Parathyroid adenoma (tissue), 2 donors: ENCODE measurements at regions not wholly inside any gene's neighbourhood (a gene's known extent, or its start where the extent isn't known, plus 50 kb on each side); places are given as distances from the start of the nearest gene placed in this dataset.

Experiments
- H2AFZ ChIP-seq: fragments of 300-600 bp; sonication (generic); one replicate; pipeline ENCODE4 v1.7.0; 2017; ENCODE audit warnings: antibody characterized with exemption, mild to moderate bottlenecking
- H3K27ac ChIP-seq: fragments of 300-600 bp; sonication (generic); one replicate; pipeline ENCODE4 v1.7.0; 2017
- H3K27me3 ChIP-seq: fragments of 300-600 bp; sonication (generic); one replicate; pipeline ENCODE4 v1.7.0; 2017; ENCODE audit warnings: low read length; ENCODE audit not compliant: control insufficient read depth, insufficient read depth
- H3K36me3 ChIP-seq: fragments of 300-600 bp; sonication (generic); one replicate; pipeline ENCODE4 v1.7.0; 2017; ENCODE audit warnings: low read length; ENCODE audit not compliant: control insufficient read depth, insufficient read depth
- H3K4me1 ChIP-seq: fragments of 300-600 bp; sonication (generic); one replicate; pipeline ENCODE4 v1.7.0; 2017; ENCODE audit warnings: control low read depth
- H3K4me2 ChIP-seq: fragments of 300-600 bp; sonication (generic); one replicate; pipeline ENCODE4 v1.7.0; 2017; ENCODE audit warnings: low read length
- H3K4me3 ChIP-seq: fragments of 300-600 bp; sonication (generic); one replicate; pipeline ENCODE4 v1.7.0; 2017; ENCODE audit warnings: low read depth, low read length
- H3K79me2 ChIP-seq: fragments of 300-600 bp; sonication (generic); one replicate; pipeline ENCODE4 v1.7.0; 2017; ENCODE audit warnings: control low read depth
- H3K9ac ChIP-seq: fragments of 300-600 bp; sonication (generic); one replicate; pipeline ENCODE4 v1.7.0; 2017; ENCODE audit warnings: mild to moderate bottlenecking
- H3K9me3 ChIP-seq: fragments of 300-600 bp; sonication (generic); one replicate; pipeline ENCODE4 v1.7.0; 2017; ENCODE audit warnings: low read length; ENCODE audit not compliant: control insufficient read depth
- CTCF ChIP-seq: fragments of 300-600 bp; sonication (generic); IDR thresholded peaks from one replicate; pipeline ENCODE4 v1.7.0; 2017; ENCODE audit warnings: antibody characterized with exemption, mild to moderate bottlenecking
- donor health status: primary hyperparathyroidism.

DNA sequence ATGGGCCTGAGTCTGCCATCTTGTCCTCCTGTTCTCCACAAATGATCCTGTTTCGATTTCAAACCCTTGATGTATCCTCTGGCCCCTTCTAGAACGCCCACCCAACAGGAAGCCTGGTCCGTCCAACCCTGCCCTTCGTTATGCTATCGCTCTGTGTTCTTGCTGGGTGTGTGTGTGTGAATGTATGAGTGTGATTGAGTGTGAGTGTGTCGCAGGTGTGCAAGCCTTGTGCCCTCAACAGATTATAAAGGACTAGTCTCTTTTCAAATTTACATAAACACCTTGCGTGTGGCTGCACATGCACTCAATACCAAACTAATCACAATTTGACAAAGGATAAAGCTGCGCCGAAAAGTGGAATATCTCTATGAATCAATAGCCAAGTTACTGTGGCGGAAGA is 149.5 kb upstream of the SALL3 start:
- no peak overlapping the region for H3K27ac ChIP-seq
- no peaks in the 10 kb centered on the region for H3K79me2 ChIP-seq
- no peak overlapping the region for H3K9ac ChIP-seq
- no peak for TF ChIP-seq CTCF
- H3K4me2 ChIP-seq, result no peak overlapping the region
- no peak overlapping the region for H2AFZ ChIP-seq
- H3K4me3 ChIP-seq, result no peak overlapping the region
- no peaks in the 10 kb centered on the region for H3K4me1 ChIP-seq
- no peaks in the 10 kb centered on the region for H3K9me3 ChIP-seq
- H3K36me3 ChIP-seq, result no peaks in the 10 kb centered on the region
- H3K27me3 ChIP-seq, result no peaks in the 10 kb centered on the region

DNA sequence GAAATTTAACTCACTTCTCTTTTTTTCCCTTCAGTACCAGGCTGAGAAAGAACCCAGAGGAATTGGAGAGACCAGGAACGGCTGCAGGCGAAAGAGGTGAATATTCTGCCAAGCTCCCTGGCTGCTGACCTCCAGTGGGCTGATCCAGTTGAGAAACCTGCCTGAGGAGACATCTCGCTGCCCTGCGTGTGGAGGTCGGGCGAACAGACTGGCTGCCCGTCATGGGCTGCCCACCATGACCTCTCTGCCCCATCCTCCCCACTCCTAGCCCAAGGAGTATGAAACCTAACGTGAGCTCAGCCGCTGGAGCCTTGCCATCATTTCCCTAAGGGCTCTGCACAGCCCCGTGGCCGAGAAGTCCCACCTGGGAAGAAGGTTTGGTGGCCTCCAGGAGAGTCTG is 148.8 kb upstream of the SALL3 start:
- Histone ChIP-seq H2AFZ (no peak overlapping the region), H3K4me1 (no peaks in the 10 kb centered on the region), H3K9me3 (no peaks in the 10 kb centered on the region), H3K4me2 (no peak overlapping the region), H3K27ac (no peak overlapping the region), H3K36me3 (no peaks in the 10 kb centered on the region), H3K9ac (no peak overlapping the region), H3K27me3 (no peaks in the 10 kb centered on the region), H3K79me2 (no peaks in the 10 kb centered on the region), H3K4me3 (no peak overlapping the region)
- TF ChIP-seq CTCF, result no peak

DNA sequence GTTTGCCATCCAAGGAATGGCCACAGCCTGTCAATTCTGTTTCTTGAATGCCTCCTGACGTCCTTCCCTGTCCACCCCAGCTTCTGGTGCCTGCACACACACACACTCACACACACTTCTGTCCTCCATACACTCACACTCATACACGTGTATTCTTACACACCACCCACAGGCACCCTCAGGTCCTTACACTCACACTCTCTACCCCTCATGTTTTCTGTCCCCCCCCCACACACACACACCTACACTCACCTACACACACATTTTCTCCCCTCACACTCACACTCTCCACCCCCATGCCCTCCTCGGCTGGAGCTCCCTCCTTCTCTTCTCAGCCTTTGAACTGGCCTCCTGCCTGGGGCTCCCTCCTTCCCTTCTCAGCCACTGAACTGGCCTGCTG is 148.0 kb upstream of the SALL3 start:
- no peaks in the 10 kb centered on the region for H3K36me3 ChIP-seq
- H3K4me3 ChIP-seq, result no peak overlapping the region
- no peak overlapping the region for H3K9ac ChIP-seq
- no peaks in the 10 kb centered on the region for H3K9me3 ChIP-seq
- H3K4me2 ChIP-seq, result no peak overlapping the region
- no peak for TF ChIP-seq CTCF
- H3K79me2 ChIP-seq, result no peaks in the 10 kb centered on the region
- no peaks in the 10 kb centered on the region for H3K27me3 ChIP-seq
- H3K4me1 ChIP-seq, result no peaks in the 10 kb centered on the region
- H3K27ac ChIP-seq, result no peak overlapping the region
- no peak overlapping the region for H2AFZ ChIP-seq

- H3K36me3 ChIP-seq, result no peaks in the 10 kb centered on the region
- no peak for TF ChIP-seq CTCF
- H3K9ac ChIP-seq, result no peak overlapping the region
- no peaks in the 10 kb centered on the region for H3K9me3 ChIP-seq
- no peak overlapping the region for H3K4me2 ChIP-seq
- H3K4me1 ChIP-seq, result no peaks in the 10 kb centered on the region
- H3K4me3 ChIP-seq, result no peak overlapping the region
- no peak overlapping the region for H2AFZ ChIP-seq
- H3K27ac ChIP-seq, result no peak overlapping the region
- H3K79me2 ChIP-seq, result no peaks in the 10 kb centered on the region
- H3K27me3 ChIP-seq, result no peaks in the 10 kb centered on the region
These were observed 145.8 kb upstream of the SALL3 start for GRCh38 chr18:78833833-78834232.

DNA sequence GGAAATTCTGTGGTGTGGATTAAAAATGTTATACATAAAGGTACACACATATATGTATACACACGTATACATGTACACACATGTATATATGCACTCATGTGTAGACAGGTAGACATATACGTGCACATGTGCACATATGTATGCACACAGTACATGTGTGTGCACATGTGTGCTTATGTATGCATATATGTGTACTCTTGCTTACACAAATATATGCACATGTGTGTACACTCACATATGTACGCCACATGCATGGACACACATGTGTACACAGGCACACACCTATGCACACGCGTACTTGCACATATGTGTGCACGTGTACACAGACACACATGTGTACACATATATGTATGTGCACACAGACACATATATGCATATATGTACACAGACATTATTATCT is 142.8 kb upstream of the SALL3 start:
- Histone ChIP-seq H2AFZ (no peak overlapping the region), H3K4me3 (no peak overlapping the region), H3K4me2 (no peak overlapping the region), H3K79me2 (no peaks in the 10 kb centered on the region), H3K36me3 (no peaks in the 10 kb centered on the region), H3K4me1 (no peaks in the 10 kb centered on the region), H3K9ac (no peak overlapping the region), H3K27ac (no peak overlapping the region), H3K27me3 (no peaks in the 10 kb centered on the region), H3K9me3 (no peaks in the 10 kb centered on the region)
- no peak for TF ChIP-seq CTCF
